Endodermal cell (in vitro differentiated cells): ENCODE measurements at regions not wholly inside any gene's neighbourhood (a gene's known extent, or its start where the extent isn't known, plus 50 kb on each side); places are given as distances from the start of the nearest gene placed in this dataset.

Experiments
- DNase-seq: peaks from one replicate; pipeline ENCODE4 v3.0.0-alpha.2; 2017
- H3K27ac ChIP-seq: 2 replicates; pipeline ENCODE4 v1.5.1; 2013; ENCODE audit warnings: mild to moderate bottlenecking, low read depth, low read length, moderate library complexity
- H3K27me3 ChIP-seq: 2 replicates; pipeline ENCODE4 v1.6.1; 2013; ENCODE audit warnings: mild to moderate bottlenecking, low read length, moderate library complexity; ENCODE audit not compliant: insufficient read depth, control insufficient read depth, poor library complexity, severe bottlenecking
- H3K36me3 ChIP-seq: 2 replicates; pipeline ENCODE4 v1.7.0; 2013; ENCODE audit warnings: mild to moderate bottlenecking, low read length, moderate library complexity; ENCODE audit not compliant: control insufficient read depth, insufficient read depth
- H3K4me1 ChIP-seq: one replicate; pipeline ENCODE4 v1.7.0; 2013; ENCODE audit warnings: low read length; ENCODE audit not compliant: control insufficient read depth, insufficient read depth
- H3K4me3 ChIP-seq: 2 replicates; pipeline ENCODE4 v1.5.1; 2013; ENCODE audit warnings: mild to moderate bottlenecking, low read length, moderate library complexity
- H3K9ac ChIP-seq: 2 replicates; pipeline ENCODE4 v1.6.1; 2013; ENCODE audit warnings: mild to moderate bottlenecking, low read length, moderate library complexity; ENCODE audit not compliant: poor library complexity, severe bottlenecking; ENCODE audit errors: extremely low read depth
- H3K9me3 ChIP-seq: 2 replicates; pipeline ENCODE4 v1.6.1; 2013; ENCODE audit warnings: mild to moderate bottlenecking, low read length, moderate library complexity; ENCODE audit not compliant: control insufficient read depth
- H3K27ac Mint-ChIP-seq: 2 replicates; pipeline ENCODE4 v1.8.0; 2020; ENCODE audit warnings: mixed read lengths
- H3K27me3 Mint-ChIP-seq: 2 replicates; pipeline ENCODE4 v1.8.0; 2021; ENCODE audit warnings: mild to moderate bottlenecking, mixed read lengths; ENCODE audit not compliant: insufficient read depth
- H3K36me3 Mint-ChIP-seq: 2 replicates; pipeline ENCODE4 v1.8.0; 2020; ENCODE audit warnings: low read depth, mixed read lengths
- H3K4me1 Mint-ChIP-seq: 2 replicates; pipeline ENCODE4 v1.8.0; 2020; ENCODE audit warnings: mixed read lengths
- H3K4me3 Mint-ChIP-seq: 2 replicates; pipeline ENCODE4 v1.8.0; 2020; ENCODE audit warnings: mild to moderate bottlenecking, moderate library complexity, mixed read lengths
- H3K9me3 Mint-ChIP-seq: 2 replicates; pipeline ENCODE4 v1.8.0; 2020; ENCODE audit warnings: mild to moderate bottlenecking, mixed read lengths
- CTCF ChIP-seq: fragments of 200-600 bp; sonication (generic); conservative IDR thresholded peaks from 2 replicates; pipeline ENCODE4 v1.5.0; 2021; ENCODE audit warnings: antibody characterized with exemption, mild to moderate bottlenecking
- WGBS, 2 experiments: methylation state at CpG; one replicate each; pipeline versions ENCODE4 v1.1.5 to v1.1.7; 2013; ENCODE audit warnings: missing lambda C conversion rate in 2 of 2, mixed read lengths in 1 of 2; ENCODE audit not compliant: insufficient coverage in 1 of 2, insufficient read length in 1 of 2; 5-methylcytosine and 5-hydroxymethylcytosine counted together

- no peak overlapping the region for H3K9ac ChIP-seq
- Mint-ChIP-seq H3K27ac (no peak overlapping the region), H3K9me3 (no peaks in the 10 kb centered on the region), H3K4me3 (no peak overlapping the region), H3K27me3 (no peaks in the 10 kb centered on the region), H3K4me1 (peaks cover 8% of the 10 kb centered on the region), H3K36me3 (no peaks in the 10 kb centered on the region)
- no peaks in the 10 kb centered on the region for H3K36me3 ChIP-seq
- H3K4me3 ChIP-seq: no peak overlapping the region
- no peak overlapping the region for H3K27ac ChIP-seq
- H3K9me3 ChIP-seq: no peaks in the 10 kb centered on the region
- no peak for TF ChIP-seq CTCF
- H3K4me1 ChIP-seq: peaks cover 3% of the 10 kb centered on the region
- no peak for DNase-seq
- no peaks in the 10 kb centered on the region for H3K27me3 ChIP-seq
- 92% methylated on average over 2 of the region's 3 CpGs; no CpG with 5 or more reads in 1 of the 2 experiments for WGBS, 2 experiments
Measured at GRCh38 chr11:29318134-29318845, 698.5 kb downstream of the KCNA4 start.

GRCh38 chr11:29317694-29318093, 699.1 kb downstream of the KCNA4 start:
- H3K9me3 ChIP-seq: no peaks in the 10 kb centered on the region
- no peaks in the 10 kb centered on the region for H3K36me3 ChIP-seq
- no peak for DNase-seq
- H3K4me1 ChIP-seq: peaks cover 3% of the 10 kb centered on the region
- no peak for TF ChIP-seq CTCF
- H3K4me3 Mint-ChIP-seq: no peak overlapping the region
- no peak overlapping the region for H3K4me3 ChIP-seq
- H3K27me3 ChIP-seq: no peaks in the 10 kb centered on the region
- H3K27ac Mint-ChIP-seq: no peak overlapping the region
- WGBS, 2 experiments: 89% methylated on average over 4 of the region's 4 CpGs; no CpG with 5 or more reads in 1 of the 2 experiments
- H3K27me3 Mint-ChIP-seq: no peaks in the 10 kb centered on the region
- no peak overlapping the region for H3K9ac ChIP-seq
- H3K27ac ChIP-seq: no peak overlapping the region
- peaks cover 8% of the 10 kb centered on the region for H3K4me1 Mint-ChIP-seq
- H3K9me3 Mint-ChIP-seq: no peaks in the 10 kb centered on the region
- H3K36me3 Mint-ChIP-seq: no peaks in the 10 kb centered on the region

- Histone ChIP-seq H3K9me3 (no peaks in the 10 kb centered on the region), H3K9ac (no peak overlapping the region), H3K27me3 (no peaks in the 10 kb centered on the region), H3K27ac (no peak overlapping the region), H3K4me1 (peaks cover 3% of the 10 kb centered on the region), H3K36me3 (no peaks in the 10 kb centered on the region), H3K4me3 (no peak overlapping the region)
- Mint-ChIP-seq H3K9me3 (no peaks in the 10 kb centered on the region), H3K27ac (no peak overlapping the region), H3K36me3 (no peaks in the 10 kb centered on the region), H3K27me3 (no peaks in the 10 kb centered on the region), H3K4me1 (peaks cover 15% of the 10 kb centered on the region), H3K4me3 (no peak overlapping the region)
- DNase-seq: no peak
- TF ChIP-seq CTCF: no peak
Measured at GRCh38 chr11:29315275-29315674, 701.6 kb downstream of the KCNA4 start.
